NAMALWA (cell line): ENCODE measurements at regions not wholly inside any gene's neighbourhood (a gene's known extent, or its start where the extent isn't known, plus 50 kb on each side); places are given as distances from the start of the nearest gene placed in this dataset.
A peak's percentile ranks its signal among the peaks of the same experiment; 100 is the strongest.

Experiments used
- DNase-seq: peaks from one replicate; pipeline ENCODE4 v3.0.0-alpha.2; 2015; ENCODE audit warnings: low spot score

DNA sequence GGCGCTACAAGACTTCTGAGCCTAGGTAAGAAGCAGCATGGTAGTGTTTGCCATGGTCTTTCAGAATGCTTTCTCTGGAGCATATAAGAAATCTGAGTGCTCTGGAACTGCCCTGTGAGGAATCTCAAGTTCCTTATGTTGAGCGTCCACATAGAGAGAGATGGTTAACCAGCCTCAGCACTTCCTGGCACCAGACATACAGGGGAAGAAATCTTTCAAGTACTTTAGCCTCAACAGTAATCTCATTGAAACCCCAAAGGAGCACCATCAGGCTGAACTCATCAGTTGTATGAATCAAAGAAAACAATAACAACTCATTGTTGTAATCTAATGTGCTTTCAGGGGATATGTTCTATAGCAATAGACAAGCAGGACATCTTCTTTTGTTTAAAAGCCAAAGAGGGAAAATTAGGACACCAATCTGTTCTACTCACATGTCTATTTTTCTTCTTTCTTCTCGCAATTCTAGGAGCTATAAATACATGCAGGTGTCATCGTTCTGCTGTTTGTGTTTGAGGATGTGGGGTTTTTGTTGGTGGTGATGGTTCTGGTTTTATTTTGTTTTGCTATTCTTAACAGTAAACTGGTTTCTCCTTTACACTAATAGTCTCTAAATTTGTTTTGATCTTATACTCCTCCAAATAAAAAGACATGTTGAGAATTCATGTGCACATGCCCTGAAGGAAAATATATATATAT lies 1145.0 kb upstream of the LRRN3 start:
- no peak for DNase-seq

- no peak for DNase-seq
Measured at GRCh38 chr7:109950256-109950655, 1140.7 kb upstream of the LRRN3 start.

- DNase-seq = no peak
Measured at GRCh38 chr7:109950821-109951564, 1139.9 kb upstream of the LRRN3 start.

DNA sequence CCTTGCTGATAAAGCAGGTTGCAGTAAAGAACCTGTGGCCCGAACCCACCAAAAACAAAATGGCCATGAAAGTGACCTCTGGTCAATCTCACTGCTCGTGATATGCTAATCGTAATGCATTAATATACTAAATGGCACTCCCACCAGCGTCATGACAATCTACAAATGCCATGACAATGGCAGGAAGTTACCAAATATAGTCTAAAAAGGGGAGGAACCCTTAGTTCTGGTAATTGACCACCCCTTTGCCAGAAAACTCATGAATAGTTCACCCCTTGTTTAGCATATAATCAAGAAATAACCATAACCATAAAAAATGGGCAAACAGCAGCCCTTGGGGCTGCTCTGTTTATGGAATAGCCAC lies 1139.4 kb upstream of the LRRN3 start:
- no peak for DNase-seq

DNA sequence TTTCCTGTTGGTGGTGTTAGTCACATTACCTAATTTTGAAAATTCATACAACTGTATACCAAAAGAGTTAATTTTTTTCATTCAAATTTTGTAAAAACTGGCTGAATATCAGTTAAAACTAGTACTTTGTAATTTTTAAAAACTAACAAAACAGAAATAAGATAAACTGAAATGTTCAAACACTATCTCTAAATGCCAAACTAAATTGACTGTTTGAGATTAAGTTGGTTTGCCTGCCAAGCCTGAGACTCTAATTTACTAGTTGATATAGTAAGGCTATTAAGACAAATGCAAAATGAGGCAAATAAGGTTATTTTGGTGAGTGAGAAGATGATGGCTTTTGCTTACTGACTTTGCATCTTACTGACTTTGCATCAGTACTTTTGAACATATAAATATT lies 1134.9 kb upstream of the LRRN3 start:
- DNase-seq = no peak

DNA sequence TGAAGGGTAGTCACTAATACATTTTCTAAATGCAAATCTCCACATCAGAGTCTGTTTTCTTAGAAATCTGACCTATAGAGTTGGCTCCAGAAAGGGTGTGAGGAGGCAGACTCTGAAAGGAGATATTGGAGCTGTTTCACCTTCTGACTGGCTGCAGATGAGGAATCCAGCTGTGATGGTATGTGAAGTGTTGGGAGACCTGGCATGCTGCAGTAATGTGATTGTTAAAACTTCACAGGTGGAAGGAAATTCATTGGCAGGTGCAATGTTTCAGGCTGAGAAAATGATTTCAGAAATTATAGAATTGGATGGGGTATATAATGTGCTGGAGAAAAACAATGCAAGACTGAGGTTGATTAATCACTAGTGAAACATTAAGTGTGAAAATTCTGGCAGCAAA lies 1134.0 kb upstream of the LRRN3 start:
- no peak for DNase-seq

DNA sequence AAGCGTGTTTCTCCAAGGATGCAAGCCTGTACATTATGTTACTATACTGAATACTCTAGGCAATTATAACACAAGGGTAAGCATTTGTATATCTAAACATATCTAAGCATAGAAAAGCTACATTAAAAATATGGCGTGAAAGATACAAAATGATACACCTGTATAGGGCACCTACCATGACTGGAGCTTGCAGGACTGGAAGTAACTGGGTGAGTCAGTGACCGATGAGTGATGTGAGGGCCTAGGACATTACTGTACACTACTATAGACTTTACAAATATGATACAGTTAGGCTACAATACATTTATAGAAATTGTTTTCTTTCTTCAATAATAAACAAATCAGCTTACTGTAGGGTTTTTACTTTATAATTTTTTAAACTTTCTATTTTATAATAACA lies 1127.2 kb upstream of the LRRN3 start:
- no peak for DNase-seq

- no peak for DNase-seq
Measured at GRCh38 chr7:109964780-109965179, 1126.1 kb upstream of the LRRN3 start.

GRCh38 chr7:109967406-109967805 lies 1123.5 kb upstream of the LRRN3 start:
- DNase-seq = no peak

DNA sequence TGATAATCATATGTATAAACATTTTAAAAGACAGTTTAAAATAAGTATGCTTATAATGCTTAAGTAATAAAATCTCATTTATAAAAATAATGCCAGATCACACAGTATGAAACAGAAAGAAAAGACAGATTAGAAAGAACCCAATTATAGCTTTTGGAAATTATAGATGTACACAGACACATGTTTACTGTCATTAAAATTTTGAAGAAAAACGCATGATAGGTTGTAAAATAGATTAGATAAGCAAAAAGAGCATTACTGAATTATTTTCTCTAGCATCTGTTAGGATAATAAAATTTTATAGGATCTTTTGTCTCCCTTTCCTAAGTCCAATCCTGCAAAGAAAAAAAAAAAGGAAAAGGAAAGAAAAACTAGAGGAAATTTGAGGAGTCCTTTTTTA lies 1107.3 kb upstream of the LRRN3 start:
- no peak for DNase-seq

DNA sequence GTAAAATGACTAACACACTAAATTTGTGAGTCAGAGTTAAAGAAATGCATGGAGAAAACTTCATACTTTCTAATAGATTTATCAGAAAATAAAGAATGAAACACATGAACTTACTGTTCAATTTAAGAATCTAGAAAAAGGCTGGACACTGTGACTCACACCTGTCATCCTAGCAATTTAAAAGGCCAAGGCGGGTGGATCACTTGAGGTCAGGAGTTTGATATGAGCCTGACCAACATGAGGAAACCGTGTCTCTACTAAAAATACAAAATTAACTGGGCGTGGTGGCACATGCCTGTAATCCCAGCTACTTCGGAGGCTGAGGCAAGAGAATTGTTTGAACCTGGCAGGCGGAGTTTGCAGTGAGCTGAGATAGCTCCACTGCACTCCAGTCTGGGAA lies 1106.2 kb upstream of the LRRN3 start:
- no peak for DNase-seq

DNA sequence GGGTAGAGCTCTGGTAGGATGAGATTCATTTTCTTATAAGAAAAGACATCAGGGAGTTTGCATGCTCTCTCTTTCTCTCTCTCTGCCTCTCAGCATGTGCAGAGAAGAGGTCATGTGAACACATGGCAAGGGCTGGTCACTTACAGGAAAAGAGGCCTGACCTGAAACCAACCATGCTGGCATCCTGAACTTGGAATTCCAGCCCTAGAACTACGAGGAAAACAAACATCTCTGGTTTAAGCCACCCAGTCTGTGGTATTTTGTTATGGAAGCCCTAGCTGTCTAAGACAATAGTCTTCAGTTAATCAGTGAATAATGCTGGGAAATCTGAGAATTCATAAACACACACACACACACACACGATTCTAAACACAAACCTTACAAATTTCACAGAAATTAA lies 1104.2 kb upstream of the LRRN3 start:
- no peak for DNase-seq

GRCh38 chr7:109996411-109996810 lies 1094.5 kb upstream of the LRRN3 start:
- DNase-seq = no peak

GRCh38 chr7:109996927-109997326 lies 1094.0 kb upstream of the LRRN3 start:
- DNase-seq = no peak

- no peak for DNase-seq
Measured at GRCh38 chr7:109997837-109998236, 1093.1 kb upstream of the LRRN3 start.

DNA sequence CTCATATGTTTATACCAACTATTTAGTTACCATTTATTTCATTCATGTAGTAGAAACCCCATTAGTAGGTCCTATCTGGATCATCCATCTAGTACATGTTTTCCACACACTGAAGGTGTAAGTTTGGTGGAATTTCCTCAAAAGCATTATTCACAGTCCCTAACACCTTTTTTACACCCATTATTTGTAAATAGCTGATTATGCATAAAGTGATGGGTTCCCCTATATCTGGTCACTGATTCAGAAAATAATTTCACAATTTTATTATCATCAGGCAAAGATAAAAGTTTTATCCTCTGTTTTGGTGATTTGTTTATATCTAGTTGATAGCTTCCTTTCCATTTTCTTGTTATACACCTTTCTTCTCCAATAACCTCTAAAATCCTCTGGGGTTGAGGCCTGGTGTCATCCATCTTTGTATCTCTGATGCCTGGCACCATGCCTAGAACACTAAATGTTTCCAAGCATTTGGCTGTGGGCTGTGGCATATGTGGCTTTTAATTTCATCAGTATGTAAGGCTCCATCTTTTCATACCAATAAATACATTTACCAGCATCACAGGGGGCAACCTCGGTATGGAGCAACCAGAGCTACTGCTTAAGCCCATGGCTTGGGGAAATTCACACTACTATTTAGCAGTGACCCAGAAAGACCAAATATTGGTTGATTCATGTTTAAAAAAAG lies 1089.5 kb upstream of the LRRN3 start:
- DNase-seq = no peak

- DNase-seq = peak; percentile 9
Measured at GRCh38 chr7:110003827-110004226, 1087.1 kb upstream of the LRRN3 start.

DNA sequence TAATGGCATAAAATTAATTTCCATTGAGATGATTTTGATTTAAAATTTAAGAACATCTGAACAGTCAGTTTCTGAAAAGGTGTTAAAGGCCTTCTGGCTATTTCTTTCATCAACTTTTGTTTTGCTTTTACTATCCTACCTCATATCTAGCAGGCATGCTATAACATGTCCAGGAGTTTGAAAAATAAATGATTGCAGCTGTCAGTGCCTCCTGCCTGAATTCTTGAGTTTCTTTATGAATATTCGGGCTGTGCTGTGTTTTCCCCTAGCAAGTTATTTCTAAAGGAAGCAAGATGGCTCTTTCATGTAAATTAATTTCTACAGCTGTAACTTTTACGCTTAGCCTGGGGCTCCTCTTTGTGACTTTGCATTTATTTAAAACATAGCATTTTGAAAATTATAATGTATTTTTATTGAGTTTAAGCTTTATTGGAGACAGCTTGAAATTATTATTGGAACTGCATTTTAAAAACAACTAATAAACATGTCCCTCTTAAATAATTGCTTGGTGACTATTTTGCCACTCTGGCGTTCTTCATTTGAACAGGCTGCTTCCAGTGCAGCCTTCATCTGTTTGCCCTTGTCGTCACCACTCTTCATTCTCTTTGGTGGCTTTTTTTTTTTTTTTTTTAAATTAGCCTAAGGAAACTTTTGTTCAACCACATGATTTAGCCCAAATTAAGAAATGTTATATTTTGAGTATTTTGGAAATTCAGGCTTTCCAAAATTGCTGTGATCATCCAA lies 1083.4 kb upstream of the LRRN3 start:
- DNase-seq = no peak

DNA sequence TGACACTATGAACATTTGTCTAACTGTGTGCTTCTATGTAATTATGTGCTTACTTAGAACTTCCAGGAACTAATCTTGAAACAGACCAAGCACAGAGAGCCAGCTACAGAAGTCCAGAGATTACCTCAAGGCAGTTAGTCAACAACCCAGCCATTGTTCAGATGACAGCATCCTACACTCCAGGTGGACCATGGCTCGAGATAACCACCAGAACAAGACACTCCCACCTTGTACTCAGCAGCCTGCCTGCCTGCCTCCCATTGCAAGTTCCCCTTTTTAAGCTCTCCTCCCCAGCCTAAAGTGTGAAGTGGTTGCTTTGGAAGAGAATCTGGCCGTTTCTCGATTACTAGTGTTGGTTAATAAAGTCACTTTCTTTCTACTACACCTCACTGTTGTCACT lies 1080.6 kb upstream of the LRRN3 start:
- no peak for DNase-seq

- no peak for DNase-seq
Measured at GRCh38 chr7:110017405-110017804, 1073.5 kb upstream of the LRRN3 start.

DNA sequence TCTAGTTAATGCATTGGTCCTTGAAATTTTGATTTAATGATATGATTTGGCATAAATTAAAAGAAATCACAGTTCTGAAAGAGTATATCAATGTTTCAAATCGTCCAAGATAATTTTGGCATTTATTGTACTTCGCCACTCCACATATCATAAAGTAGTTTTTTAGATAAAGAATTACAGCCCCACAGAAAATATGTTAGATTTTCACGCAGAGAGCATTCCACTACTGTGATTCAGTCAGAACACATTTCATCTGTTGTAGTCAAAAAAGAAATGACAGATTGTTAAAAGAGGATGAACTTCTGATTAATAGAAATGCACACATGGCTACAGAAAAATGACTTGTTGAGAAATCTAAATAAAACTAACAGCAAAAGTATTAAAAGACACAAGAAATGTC lies 1063.5 kb upstream of the LRRN3 start:
- DNase-seq = no peak

- no peak for DNase-seq
Measured at GRCh38 chr7:110043519-110043918, 1047.4 kb upstream of the LRRN3 start.

DNA sequence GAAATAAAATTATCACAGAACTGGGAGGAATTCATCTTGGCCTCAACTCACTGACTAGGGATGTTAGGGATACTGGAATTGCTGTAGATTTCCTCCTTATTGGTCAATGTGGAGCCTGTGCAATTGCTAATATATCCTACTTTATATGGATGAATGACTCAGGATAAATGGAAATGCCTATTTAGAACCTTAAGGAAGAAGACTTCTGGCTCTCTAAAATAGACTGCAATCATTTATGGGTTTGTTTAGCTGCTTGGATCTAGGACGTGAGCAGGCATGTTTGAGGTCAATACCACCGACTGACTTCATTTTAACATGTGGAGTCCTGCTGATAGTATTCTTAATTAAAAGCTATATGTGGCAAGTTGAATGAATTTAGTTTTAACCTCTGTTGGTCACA lies 1040.1 kb upstream of the LRRN3 start:
- DNase-seq = no peak
